ENCODE measurements at regions not wholly inside any gene's neighbourhood (a gene's known extent, or its start where the extent isn't known, plus 50 kb on each side); places are given as distances from the start of the nearest gene placed in this dataset.

GRCh38 chr13:77437267-77437666 is 98.2 kb upstream of the SCEL start:
- no peak overlapping the region for H3K4me3 Mint-ChIP-seq
- H3K4me1 Mint-ChIP-seq: peaks cover 7% of the 10 kb centered on the region
- DNase-seq (ENCODE audit: low spot score in 2 of 2) (no peak), ATAC-seq (no peak)
- H3K9me3 Mint-ChIP-seq: peaks cover 5% of the 10 kb centered on the region
- no peaks in the 10 kb centered on the region for H3K36me3 Mint-ChIP-seq
- no peak overlapping the region for H3K27ac Mint-ChIP-seq

- Mint-ChIP-seq H3K9me3 (peaks cover 4% of the 10 kb centered on the region), H3K4me3 (no peak overlapping the region), H3K36me3 (no peaks in the 10 kb centered on the region), H3K27ac (no peak overlapping the region), H3K4me1 (peaks cover 2% of the 10 kb centered on the region)
- DNase-seq (ENCODE audit: low spot score in 2 of 2) (no peak), ATAC-seq (no peak)
Observed at GRCh38 chr13:77434289-77434688, 101.2 kb upstream of the SCEL start.

- H3K4me1 Mint-ChIP-seq: peaks cover 9% of the 10 kb centered on the region
- no peak overlapping the region for H3K4me3 Mint-ChIP-seq
- no peak for ATAC-seq
- no peak overlapping the region for H3K27ac Mint-ChIP-seq
- no peaks in the 10 kb centered on the region for H3K36me3 Mint-ChIP-seq
- H3K9me3 Mint-ChIP-seq: no peaks in the 10 kb centered on the region
- no peak for DNase-seq (ENCODE audit: low spot score in 2 of 2)
Observed at GRCh38 chr13:77431449-77431848, 104.1 kb upstream of the SCEL start.

GRCh38 chr13:77430377-77430951 is 103.6 kb upstream of the MYCBP2 start:
- no peaks in the 10 kb centered on the region for H3K9me3 Mint-ChIP-seq
- peaks cover 9% of the 10 kb centered on the region for H3K4me1 Mint-ChIP-seq
- H3K4me3 Mint-ChIP-seq: no peak overlapping the region
- ATAC-seq: no peak
- no peaks in the 10 kb centered on the region for H3K36me3 Mint-ChIP-seq
- no peak for DNase-seq (ENCODE audit: low spot score in 2 of 2)
- H3K27ac Mint-ChIP-seq: no peak overlapping the region

- ATAC-seq: peak; percentile 96
- no peaks in the 10 kb centered on the region for H3K36me3 Mint-ChIP-seq
Observed at GRCh38 chr13:77429320-77430142, 102.6 kb upstream of the MYCBP2 start.

GRCh38 chr13:77425705-77426104 is 98.8 kb upstream of the MYCBP2 start:
- Mint-ChIP-seq H3K9me3 (no peaks in the 10 kb centered on the region), H3K4me1 (peaks cover 9% of the 10 kb centered on the region), H3K4me3 (no peak overlapping the region), H3K27ac (no peak overlapping the region), H3K36me3 (no peaks in the 10 kb centered on the region)
- no peak for ATAC-seq
- DNase-seq (ENCODE audit: low spot score in 2 of 2): no peak

More at GRCh38 chr13:77429320-77430142, 102.6 kb upstream of the MYCBP2 start:
- Mint-ChIP-seq H3K4me3 (peak overlapping the region; percentile 27), H3K27ac (peak overlapping the region; percentile 85), H3K9me3 (no peaks in the 10 kb centered on the region), H3K4me1 (peaks cover 9% of the 10 kb centered on the region)
- peak; percentile 41 to 75 for DNase-seq (ENCODE audit: low spot score in 2 of 2)

GRCh38 chr13:77423296-77423695 is 96.4 kb upstream of the MYCBP2 start:
- Mint-ChIP-seq H3K36me3 (no peaks in the 10 kb centered on the region), H3K27ac (no peak overlapping the region), H3K4me1 (no peaks in the 10 kb centered on the region), H3K4me3 (no peak overlapping the region), H3K9me3 (no peaks in the 10 kb centered on the region)
- no peak for ATAC-seq
- no peak for DNase-seq (ENCODE audit: low spot score in 2 of 2)

- DNase-seq (ENCODE audit: low spot score in 2 of 2) (no peak), ATAC-seq (no peak)
- Mint-ChIP-seq H3K27ac (no peak overlapping the region), H3K4me3 (no peak overlapping the region), H3K9me3 (no peaks in the 10 kb centered on the region), H3K4me1 (no peaks in the 10 kb centered on the region), H3K36me3 (no peaks in the 10 kb centered on the region)
Observed at GRCh38 chr13:77422724-77423123, 95.8 kb upstream of the MYCBP2 start.

- Mint-ChIP-seq H3K36me3 (no peaks in the 10 kb centered on the region), H3K4me1 (peaks cover 6% of the 10 kb centered on the region), H3K4me3 (no peak overlapping the region), H3K9me3 (no peaks in the 10 kb centered on the region), H3K27ac (no peak overlapping the region)
- ATAC-seq: no peak
- no peak for DNase-seq (ENCODE audit: low spot score in 2 of 2)
Observed at GRCh38 chr13:77417897-77418296, 91.0 kb upstream of the MYCBP2 start.

- ATAC-seq (no peak), DNase-seq (ENCODE audit: low spot score in 2 of 2) (no peak)
- Mint-ChIP-seq H3K36me3 (no peaks in the 10 kb centered on the region), H3K27ac (no peak overlapping the region), H3K9me3 (no peaks in the 10 kb centered on the region), H3K4me3 (no peak overlapping the region), H3K4me1 (peaks cover 6% of the 10 kb centered on the region)
Observed at GRCh38 chr13:77416666-77417212, 89.8 kb upstream of the MYCBP2 start.

- no peak overlapping the region for H3K4me3 Mint-ChIP-seq
- H3K4me1 Mint-ChIP-seq: peaks cover 6% of the 10 kb centered on the region
- DNase-seq (ENCODE audit: low spot score in 2 of 2) (no peak), ATAC-seq (peak; percentile 63)
- H3K9me3 Mint-ChIP-seq: no peaks in the 10 kb centered on the region
- no peaks in the 10 kb centered on the region for H3K36me3 Mint-ChIP-seq
- no peak overlapping the region for H3K27ac Mint-ChIP-seq
Observed at GRCh38 chr13:77415253-77416071, 88.6 kb upstream of the MYCBP2 start.

- H3K4me3 Mint-ChIP-seq: no peak overlapping the region
- no peaks in the 10 kb centered on the region for H3K9me3 Mint-ChIP-seq
- ATAC-seq: no peak
- no peak overlapping the region for H3K27ac Mint-ChIP-seq
- H3K4me1 Mint-ChIP-seq: peaks cover 6% of the 10 kb centered on the region
- no peaks in the 10 kb centered on the region for H3K36me3 Mint-ChIP-seq
- DNase-seq (ENCODE audit: low spot score in 2 of 2): no peak
Observed at GRCh38 chr13:77412860-77413259, 86.0 kb upstream of the MYCBP2 start.

- Mint-ChIP-seq H3K36me3 (no peaks in the 10 kb centered on the region), H3K9me3 (no peaks in the 10 kb centered on the region), H3K4me1 (peaks cover 6% of the 10 kb centered on the region), H3K27ac (no peak overlapping the region), H3K4me3 (no peak overlapping the region)
- ATAC-seq (no peak), DNase-seq (ENCODE audit: low spot score in 2 of 2) (no peak)
Observed at GRCh38 chr13:77412116-77412635, 85.3 kb upstream of the MYCBP2 start.

GRCh38 chr13:77409412-77409811 is 82.5 kb upstream of the MYCBP2 start:
- no peaks in the 10 kb centered on the region for H3K9me3 Mint-ChIP-seq
- no peak for DNase-seq (ENCODE audit: low spot score in 2 of 2)
- H3K36me3 Mint-ChIP-seq: no peaks in the 10 kb centered on the region
- no peak for ATAC-seq
- no peak overlapping the region for H3K27ac Mint-ChIP-seq
- H3K4me1 Mint-ChIP-seq: no peaks in the 10 kb centered on the region
- H3K4me3 Mint-ChIP-seq: no peak overlapping the region

Data from stimulated activated effector memory CD8-positive, alpha-beta T cell treated with anti-CD3 and anti-CD28 coated beads, Interleukin-12 subunit alpha, Interleukin-12 subunit beta, amount 100 ng/mL, for 72 hours (primary cell).